ENCODE measurements at regions not wholly inside any gene's neighbourhood (a gene's known extent, or its start where the extent isn't known, plus 50 kb on each side); places are given as distances from the start of the nearest gene placed in this dataset.

DNA sequence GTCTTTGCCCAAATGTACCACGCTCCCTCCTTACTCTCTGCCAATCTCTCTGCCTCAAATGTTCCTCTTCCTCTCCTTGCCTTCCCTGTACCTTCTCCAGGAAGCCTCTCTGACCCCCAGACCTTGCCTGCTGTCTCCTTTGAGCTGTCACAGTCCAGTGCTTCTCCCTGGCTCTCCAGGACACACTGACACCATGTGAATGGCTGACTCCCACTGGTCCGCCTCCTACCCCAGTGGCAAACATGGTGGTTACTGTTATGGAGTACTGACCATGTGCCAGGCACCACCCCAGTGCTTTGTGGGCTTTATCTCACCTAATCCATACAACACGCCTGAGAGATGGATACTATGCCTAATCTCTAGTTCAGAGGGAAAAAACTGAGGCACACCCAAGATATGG lies 141.9 kb downstream of the TPRA1 start:
- TF ChIP-seq, protein P1, sequence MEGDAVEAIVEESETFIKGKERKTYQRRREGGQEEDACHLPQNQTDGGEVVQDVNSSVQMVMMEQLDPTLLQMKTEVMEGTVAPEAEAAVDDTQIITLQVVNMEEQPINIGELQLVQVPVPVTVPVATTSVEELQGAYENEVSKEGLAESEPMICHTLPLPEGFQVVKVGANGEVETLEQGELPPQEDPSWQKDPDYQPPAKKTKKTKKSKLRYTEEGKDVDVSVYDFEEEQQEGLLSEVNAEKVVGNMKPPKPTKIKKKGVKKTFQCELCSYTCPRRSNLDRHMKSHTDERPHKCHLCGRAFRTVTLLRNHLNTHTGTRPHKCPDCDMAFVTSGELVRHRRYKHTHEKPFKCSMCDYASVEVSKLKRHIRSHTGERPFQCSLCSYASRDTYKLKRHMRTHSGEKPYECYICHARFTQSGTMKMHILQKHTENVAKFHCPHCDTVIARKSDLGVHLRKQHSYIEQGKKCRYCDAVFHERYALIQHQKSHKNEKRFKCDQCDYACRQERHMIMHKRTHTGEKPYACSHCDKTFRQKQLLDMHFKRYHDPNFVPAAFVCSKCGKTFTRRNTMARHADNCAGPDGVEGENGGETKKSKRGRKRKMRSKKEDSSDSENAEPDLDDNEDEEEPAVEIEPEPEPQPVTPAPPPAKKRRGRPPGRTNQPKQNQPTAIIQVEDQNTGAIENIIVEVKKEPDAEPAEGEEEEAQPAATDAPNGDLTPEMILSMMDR (IDR thresholded peaks at IDR 0.05), result no peak
- Histone ChIP-seq H3K9ac (ENCODE audit: insufficient read depth, low read length, poor library complexity, severe bottlenecking) (no peak overlapping the region), H3K79me2 (ENCODE audit: insufficient read depth, low read length) (no peaks in the 10 kb centered on the region), H3K9me3 (replicated peaks in 1 of 2; ENCODE audit: control insufficient read depth in 1 of 2, insufficient read depth in 1 of 2, low read length in 2 of 2) (no peaks in the 10 kb centered on the region), H2AFZ (ENCODE audit: insufficient read depth, low read depth, low read length, poor library complexity, severe bottlenecking) (no peak overlapping the region), H3K4me1 (ENCODE audit: control insufficient read depth in 1 of 2, insufficient read depth in 2 of 2, low read length in 2 of 2) (no peaks in the 10 kb centered on the region), H4K20me1 (ENCODE audit: insufficient read depth, low read length) (no peaks in the 10 kb centered on the region), H3K27me3 (ENCODE audit: control insufficient read depth in 2 of 2, insufficient read depth in 2 of 2, low read length in 2 of 2) (peaks cover 0 to 2% of the 10 kb centered on the region in 2 donors), H3K36me3 (replicated peaks in 1 of 2; ENCODE audit: control insufficient read depth in 1 of 2, insufficient read depth in 2 of 2, low read length in 2 of 2) (no peaks in the 10 kb centered on the region), H3K4me2 (replicated peaks; ENCODE audit: extremely low read depth, low read length, poor library complexity, severe bottlenecking) (no peak overlapping the region), H3K27ac (ENCODE audit: low read depth in 1 of 2, low read length in 2 of 2) (no peak overlapping the region), H3K4me3 (replicated peaks in 1 of 3; ENCODE audit: low read depth in 2 of 3, low read length in 3 of 3) (no peak overlapping the region)
- H3K4me1 Mint-ChIP-seq, result no peaks in the 10 kb centered on the region
- H3K9me3 Mint-ChIP-seq, result peaks cover 0 to 3% (median 0%) of the 10 kb centered on the region in 7 donors
- H3K4me3 Mint-ChIP-seq, result no peak overlapping the region
- no peak for DNase-seq
- 88% methylated on average over 2 of the region's 3 CpGs for WGBS (ENCODE audit: insufficient coverage)
- no peaks in the 10 kb centered on the region for H3K36me3 Mint-ChIP-seq
- no peak overlapping the region for H3K27ac Mint-ChIP-seq
- intact Hi-C loops (cut with micrococcal nuclease), result no loop called here
- H3K27me3 Mint-ChIP-seq (ENCODE audit: low read depth in 3 of 3), result peaks cover under 1 to 18% (median 14%) of the 10 kb centered on the region in 3 donors

DNA sequence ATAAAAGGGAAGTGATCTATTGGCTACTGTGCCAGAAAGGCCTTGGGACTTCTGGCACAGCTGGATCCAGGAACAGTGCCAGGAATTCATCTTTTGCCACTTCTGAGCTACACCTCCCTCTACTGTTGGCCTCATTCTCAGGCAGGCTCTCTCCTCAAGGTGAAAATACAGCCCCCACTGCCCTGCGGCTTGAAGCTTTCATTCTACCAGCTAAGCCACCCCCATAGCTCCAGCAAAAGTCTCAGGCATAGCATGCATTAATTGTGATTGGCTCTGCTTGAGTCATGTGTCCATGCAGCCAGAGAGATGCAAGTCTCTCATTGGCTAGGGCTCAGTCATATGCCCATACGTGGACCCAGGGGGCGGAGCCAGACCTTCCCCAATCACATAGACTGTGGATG lies 142.4 kb downstream of the TPRA1 start:
- Histone ChIP-seq H3K27me3 (ENCODE audit: control insufficient read depth in 2 of 2, insufficient read depth in 2 of 2, low read length in 2 of 2) (no peaks in the 10 kb centered on the region), H3K79me2 (ENCODE audit: insufficient read depth, low read length) (no peaks in the 10 kb centered on the region), H3K4me1 (ENCODE audit: control insufficient read depth in 1 of 2, insufficient read depth in 2 of 2, low read length in 2 of 2) (no peaks in the 10 kb centered on the region), H3K9ac (ENCODE audit: insufficient read depth, low read length, poor library complexity, severe bottlenecking) (no peak overlapping the region), H3K36me3 (replicated peaks in 1 of 2; ENCODE audit: control insufficient read depth in 1 of 2, insufficient read depth in 2 of 2, low read length in 2 of 2) (no peaks in the 10 kb centered on the region), H3K27ac (ENCODE audit: low read depth in 1 of 2, low read length in 2 of 2) (no peak overlapping the region), H2AFZ (ENCODE audit: insufficient read depth, low read depth, low read length, poor library complexity, severe bottlenecking) (no peak overlapping the region), H3K9me3 (replicated peaks in 1 of 2; ENCODE audit: control insufficient read depth in 1 of 2, insufficient read depth in 1 of 2, low read length in 2 of 2) (no peaks in the 10 kb centered on the region), H3K4me2 (replicated peaks; ENCODE audit: extremely low read depth, low read length, poor library complexity, severe bottlenecking) (no peak overlapping the region), H4K20me1 (ENCODE audit: insufficient read depth, low read length) (no peaks in the 10 kb centered on the region), H3K4me3 (replicated peaks in 1 of 3; ENCODE audit: low read depth in 2 of 3, low read length in 3 of 3) (no peak overlapping the region)
- H3K27ac Mint-ChIP-seq, result no peak overlapping the region
- H3K4me3 Mint-ChIP-seq, result no peak overlapping the region
- intact Hi-C loops (cut with micrococcal nuclease), result no loop called here
- peaks cover 0 to 3% (median 0%) of the 10 kb centered on the region in 7 donors for H3K9me3 Mint-ChIP-seq
- no peak for DNase-seq
- no peaks in the 10 kb centered on the region for H3K4me1 Mint-ChIP-seq
- H3K36me3 Mint-ChIP-seq, result no peaks in the 10 kb centered on the region
- H3K27me3 Mint-ChIP-seq (ENCODE audit: low read depth in 3 of 3), result peaks cover 6 to 14% (median 14%) of the 10 kb centered on the region in 3 donors
- 80% methylated on average over 1 of the region's 3 CpGs for WGBS (ENCODE audit: insufficient coverage)
- TF ChIP-seq, protein P1 (IDR thresholded peaks at IDR 0.05), result no peak
